B cell (primary cell): ENCODE measurements at regions not wholly inside any gene's neighbourhood (a gene's known extent, or its start where the extent isn't known, plus 50 kb on each side); places are given as distances from the start of the nearest gene placed in this dataset.

Experiments
- EZH2 ChIP-seq: IDR thresholded peaks from 2 replicates; pipeline ENCODE4 v1.6.1; 2012; ENCODE audit warnings: borderline replicate concordance, low read depth, mild to moderate bottlenecking, moderate library complexity, low read length; ENCODE audit not compliant: insufficient read depth, poor library complexity, severe bottlenecking
- TF ChIP-seq, protein P1 (sequence below): fragments of 200-600 bp; IDR thresholded peaks from one replicate; pipeline ENCODE4 v1.8.0; 2022; ENCODE audit warnings: antibody characterized with exemption, mild to moderate bottlenecking

- TF ChIP-seq, protein P1, sequence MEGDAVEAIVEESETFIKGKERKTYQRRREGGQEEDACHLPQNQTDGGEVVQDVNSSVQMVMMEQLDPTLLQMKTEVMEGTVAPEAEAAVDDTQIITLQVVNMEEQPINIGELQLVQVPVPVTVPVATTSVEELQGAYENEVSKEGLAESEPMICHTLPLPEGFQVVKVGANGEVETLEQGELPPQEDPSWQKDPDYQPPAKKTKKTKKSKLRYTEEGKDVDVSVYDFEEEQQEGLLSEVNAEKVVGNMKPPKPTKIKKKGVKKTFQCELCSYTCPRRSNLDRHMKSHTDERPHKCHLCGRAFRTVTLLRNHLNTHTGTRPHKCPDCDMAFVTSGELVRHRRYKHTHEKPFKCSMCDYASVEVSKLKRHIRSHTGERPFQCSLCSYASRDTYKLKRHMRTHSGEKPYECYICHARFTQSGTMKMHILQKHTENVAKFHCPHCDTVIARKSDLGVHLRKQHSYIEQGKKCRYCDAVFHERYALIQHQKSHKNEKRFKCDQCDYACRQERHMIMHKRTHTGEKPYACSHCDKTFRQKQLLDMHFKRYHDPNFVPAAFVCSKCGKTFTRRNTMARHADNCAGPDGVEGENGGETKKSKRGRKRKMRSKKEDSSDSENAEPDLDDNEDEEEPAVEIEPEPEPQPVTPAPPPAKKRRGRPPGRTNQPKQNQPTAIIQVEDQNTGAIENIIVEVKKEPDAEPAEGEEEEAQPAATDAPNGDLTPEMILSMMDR, result no peak
- TF ChIP-seq EZH2, result no peak
These were observed 382.0 kb upstream of the TRAM1L1 start for GRCh38 chr4:117467404-117467803.
